NCI-H748 (cell line): ENCODE measurements at regions not wholly inside any gene's neighbourhood (a gene's known extent, or its start where the extent isn't known, plus 50 kb on each side); places are given as distances from the start of the nearest gene placed in this dataset.
A peak's percentile ranks its signal among the peaks of the same experiment; 100 is the strongest.
"Not testable (repeated sequence)": the region's sequence is repeated elsewhere in the genome, so short reads cannot be mapped to it uniquely, and the experiment has no call there.

Experiments
- DNase-seq: peaks from one replicate; lab custom pipeline; 2025; ENCODE audit not compliant: unreplicated experiment; lab: John Stamatoyannopoulos, UW

DNA sequence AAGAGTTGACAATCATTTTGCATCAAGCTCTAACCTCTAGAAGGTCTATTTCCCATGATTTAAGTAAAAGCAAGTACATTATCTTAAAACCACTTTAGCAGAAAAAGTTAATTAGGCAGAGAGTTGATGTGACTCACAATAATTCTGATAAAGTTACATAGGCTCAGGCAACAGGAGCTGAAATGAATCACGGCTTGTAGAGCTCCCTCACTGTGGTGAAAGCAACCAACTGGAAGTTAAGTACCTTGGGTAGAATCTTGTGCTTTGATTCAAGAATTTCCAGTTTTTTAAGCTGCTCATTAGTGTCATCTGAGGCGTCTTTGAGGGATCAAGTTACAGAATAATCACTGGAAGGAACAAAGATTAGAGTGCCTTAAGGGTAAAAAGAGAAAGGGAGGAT is 68.9 kb upstream of the NFE2L3 start:
- DNase-seq = no peak

DNA sequence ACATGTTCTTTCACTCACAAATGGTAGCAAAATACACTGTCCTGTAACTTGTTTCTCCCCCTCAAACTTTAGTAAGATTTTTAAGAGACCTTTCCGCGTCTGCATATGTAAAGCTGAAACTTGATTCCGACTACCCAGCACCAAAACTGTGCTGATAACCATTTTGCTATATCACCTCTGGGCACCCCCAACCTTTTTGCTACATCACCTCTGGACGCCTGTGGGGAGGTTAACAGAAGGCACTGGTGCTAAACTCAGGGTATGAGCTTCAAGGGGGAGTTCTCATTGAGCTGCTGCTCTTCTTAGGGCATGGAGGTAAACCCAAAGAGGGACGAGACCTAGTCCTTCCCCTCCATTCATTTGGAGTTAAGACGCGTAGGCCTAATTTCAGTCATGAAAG is 67.6 kb upstream of the NFE2L3 start:
- DNase-seq = no peak

DNA sequence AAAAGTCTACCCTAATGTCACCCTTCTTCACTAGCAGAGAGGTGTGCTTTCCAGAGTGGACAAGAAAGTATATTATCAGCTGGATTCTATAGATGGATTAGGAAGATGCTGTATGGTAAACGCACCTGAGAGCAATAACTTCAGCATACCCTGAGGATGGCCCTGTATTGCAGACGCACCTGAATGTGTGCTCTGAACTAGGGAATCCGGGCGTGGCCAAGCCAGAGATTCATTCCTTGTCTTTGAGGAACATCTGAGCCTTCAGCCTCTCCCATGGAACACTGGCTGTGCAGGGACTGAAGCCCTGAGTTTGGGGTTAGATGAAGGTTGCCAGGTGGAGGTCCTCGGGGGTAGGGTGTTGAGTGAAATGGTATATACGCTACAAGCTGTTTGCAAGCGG is 66.2 kb upstream of the NFE2L3 start:
- no peak for DNase-seq

DNA sequence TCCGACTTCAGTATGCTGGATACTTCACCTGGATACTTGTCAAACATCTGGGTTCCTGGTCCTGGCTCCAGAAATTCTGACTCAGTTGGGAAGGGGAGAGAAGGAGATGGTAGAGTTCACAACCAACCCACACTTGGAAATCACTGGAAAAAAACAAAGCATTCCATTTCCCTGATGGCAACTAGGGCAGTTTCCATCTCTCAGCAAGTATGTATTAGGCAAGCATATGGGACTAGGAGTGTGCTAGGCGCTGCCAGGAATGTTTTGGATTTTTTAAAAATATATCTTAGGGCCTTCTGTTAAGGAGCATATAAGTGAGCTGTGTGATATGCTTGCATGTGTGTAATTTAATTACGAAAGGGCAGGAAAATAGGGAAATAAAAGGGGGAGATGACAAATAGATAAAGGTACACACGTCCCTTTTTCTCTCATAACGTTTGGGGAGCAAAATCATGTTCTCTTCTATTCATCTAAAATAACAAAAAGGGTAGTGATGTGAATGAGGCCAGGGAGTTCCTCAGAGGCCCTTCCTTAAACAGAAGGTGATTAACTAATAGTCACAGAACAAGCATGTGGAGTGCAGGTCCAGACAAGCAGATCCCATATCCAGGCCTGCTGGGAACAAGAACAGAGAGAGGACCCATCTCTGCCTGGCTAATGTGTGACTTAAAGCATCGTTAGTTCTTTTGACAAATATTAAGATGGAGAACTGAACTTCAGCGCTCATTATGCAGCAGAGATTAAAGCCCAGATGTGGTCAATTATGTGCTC is 64.5 kb upstream of the NFE2L3 start:
- no peak for DNase-seq

DNA sequence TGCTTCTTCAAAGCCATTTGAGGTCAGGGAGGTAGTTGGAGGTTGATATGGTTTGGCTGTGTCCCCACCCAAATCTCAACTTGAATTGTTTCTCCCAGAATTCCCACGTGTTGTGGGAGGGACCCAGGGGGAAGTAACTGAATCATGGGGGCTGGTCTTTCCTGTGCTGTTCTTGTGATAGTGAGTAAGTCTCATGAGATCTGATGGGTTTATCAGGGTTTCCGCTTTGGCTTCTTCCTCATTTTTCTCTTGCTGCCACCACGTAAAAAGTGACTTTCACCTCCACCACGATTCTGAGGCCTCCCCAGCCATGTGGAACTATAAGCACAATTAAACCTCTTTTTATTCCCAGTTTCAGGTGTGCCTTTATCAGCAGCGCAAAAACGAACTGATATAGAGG is 62.5 kb upstream of the NFE2L3 start:
- DNase-seq = not testable (repeated sequence)

- peak; percentile 76 for DNase-seq
Observed at GRCh38 chr7:26090927-26091519, 61.0 kb upstream of the NFE2L3 start.

DNA sequence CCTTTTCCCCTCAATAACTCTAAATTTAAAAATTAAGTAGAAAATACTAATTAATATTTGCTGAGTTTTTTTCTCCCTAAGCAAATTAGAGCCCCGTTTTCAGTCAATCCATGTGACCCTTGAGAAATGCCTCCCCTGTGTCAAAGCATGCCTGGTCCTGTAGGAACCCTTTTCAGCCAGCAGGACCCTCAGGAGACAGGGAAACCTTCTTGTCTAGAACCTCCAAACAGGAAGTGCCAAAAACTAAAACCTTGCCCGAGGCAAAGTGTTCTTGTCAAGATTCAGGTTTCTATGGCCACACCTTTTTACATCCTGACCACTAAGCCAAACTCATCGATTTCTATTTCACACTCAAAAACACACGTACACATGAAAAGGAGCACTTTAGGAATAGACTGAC is 60.1 kb upstream of the NFE2L3 start:
- no peak for DNase-seq

GRCh38 chr7:26093023-26093422 is 59.0 kb upstream of the NFE2L3 start:
- no peak for DNase-seq

DNA sequence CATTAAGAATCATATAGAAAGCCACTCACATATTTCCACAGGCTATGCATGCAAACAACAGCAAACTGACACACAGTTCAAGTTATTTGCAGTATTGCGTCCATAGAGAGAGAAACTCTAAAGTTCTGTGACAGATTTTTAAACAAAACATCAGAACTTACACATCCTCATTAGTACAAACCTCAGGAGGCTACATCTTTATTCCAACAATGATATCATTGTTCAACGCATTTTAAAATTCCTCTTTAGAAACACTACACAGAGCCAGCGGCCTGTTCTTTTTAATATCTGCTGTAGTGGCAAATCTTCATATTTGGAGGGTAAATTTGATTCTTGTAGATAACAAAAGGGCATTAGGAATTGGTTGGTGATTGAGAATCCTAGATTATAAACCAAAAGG is 55.9 kb upstream of the NFE2L3 start:
- DNase-seq = no peak

DNA sequence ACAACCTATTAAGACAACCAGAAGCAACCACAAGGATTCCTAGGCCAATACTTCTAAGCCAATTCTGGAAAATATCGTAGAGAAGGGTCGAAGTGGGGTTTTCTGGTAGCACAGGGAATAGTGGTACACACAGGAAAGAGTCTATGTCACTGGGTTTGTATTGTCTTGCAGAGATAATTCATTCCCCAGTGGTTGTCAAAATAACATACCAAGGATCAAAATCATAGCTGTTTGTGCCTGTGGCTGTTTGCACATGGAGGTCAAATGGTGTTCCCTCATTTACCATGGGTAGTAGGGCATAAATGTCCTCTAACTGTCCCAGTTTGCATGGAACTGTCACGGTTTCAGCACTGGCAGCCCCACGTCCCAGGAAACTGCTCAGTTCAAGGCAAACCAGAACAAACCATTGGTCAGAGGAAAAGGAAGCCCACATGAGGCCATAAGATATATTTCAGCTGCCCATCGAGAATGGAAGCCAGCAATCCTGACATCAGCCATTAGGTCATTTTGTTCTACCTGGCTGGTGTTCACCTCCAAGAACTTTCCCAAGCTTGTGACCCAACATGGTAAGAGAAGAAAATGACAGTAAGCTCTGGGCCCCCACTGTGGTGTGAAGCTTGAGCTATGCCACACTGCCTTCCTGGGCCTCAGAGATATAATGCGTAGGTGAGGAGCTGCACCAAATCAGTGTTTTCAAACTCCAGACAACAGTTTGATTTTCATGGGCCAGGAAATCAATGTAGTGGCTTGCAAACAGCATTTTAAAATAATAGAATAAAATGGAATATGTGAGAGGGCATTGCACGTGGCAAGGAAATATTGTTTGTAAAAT is 53.9 kb upstream of the NFE2L3 start:
- DNase-seq = no peak

DNA sequence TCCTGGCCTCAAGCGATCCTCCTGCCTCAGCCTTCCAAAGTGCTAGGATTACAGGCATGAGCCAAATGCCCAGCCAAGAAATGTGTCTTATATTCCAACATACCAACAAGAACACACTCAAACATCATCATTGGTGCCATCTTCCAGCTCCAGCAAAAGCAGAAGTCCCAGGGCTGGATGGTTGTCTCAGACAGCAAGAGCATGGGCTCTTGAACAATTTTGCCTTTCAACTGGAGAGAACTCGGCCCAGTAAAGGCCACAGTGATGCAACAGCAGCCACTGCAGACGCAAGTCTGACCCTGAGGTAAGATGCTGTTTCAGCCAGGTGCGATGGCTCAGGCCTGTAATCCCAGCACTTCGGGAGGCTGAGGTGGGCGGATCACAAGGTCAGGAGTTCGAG is 52.8 kb upstream of the NFE2L3 start:
- no peak for DNase-seq

GRCh38 chr7:26100406-26101339 is 51.3 kb upstream of the NFE2L3 start:
- DNase-seq = no peak

DNA sequence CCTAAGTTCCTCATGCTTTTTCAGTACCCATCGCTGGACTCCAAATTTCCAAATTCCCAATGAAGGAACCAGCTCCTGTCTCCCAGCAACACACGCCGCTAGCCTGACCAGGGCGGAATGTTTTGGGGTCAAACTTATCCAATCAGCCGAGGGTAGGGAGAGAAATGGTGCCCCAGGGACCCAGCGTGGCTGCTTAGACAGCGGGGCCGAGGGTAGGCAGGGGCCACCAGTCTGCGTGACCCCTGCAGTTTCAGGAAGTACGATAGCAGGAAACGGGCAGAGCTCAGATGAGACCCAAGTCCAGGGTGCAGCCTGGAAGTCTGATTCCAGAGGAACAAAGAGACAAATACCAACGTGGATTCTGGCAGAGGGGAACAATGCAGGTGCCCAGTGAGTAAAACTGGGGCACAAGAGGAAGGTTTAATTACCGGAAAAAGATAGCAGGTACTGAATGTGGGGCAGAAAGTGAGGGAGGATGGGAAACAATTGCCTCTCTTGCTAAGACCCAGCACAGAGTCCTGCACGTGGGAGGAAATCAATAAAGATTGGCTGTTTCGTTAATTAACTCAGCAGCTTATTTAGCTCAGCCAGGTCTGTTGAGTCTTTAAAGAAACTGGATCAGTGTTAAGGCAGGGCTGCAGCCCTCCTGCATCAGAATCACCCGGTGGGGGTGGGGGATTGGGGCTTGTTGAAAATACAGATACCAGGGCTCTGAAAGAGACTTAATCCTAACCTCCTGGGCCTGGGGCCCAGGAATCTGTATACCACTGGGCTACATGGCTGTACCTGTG is 50.4 kb upstream of the NFE2L3 start:
- DNase-seq = no peak

DNA sequence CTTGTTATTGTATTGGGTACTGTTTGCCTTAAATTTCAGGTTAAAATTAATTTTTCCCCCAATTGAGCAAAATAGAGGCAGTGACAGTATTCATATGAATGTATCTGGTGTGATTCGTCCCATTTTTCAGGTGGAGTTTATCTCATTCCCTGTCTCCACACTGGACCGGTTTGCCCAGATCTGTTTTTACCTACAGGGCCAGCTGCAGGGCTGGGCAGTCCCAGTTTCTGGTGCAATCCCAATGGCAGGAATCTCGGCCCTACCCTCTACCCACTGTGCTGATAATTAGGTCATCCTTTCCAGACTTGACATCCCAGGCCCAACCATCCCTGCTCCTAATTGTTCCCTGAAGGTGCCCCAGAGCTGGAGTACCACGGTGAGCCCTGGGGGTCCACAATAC is 49.8 kb upstream of the NFE2L3 start:
- no peak for DNase-seq
